HG02798 (cell line): ENCODE measurements at regions not wholly inside any gene's neighbourhood (a gene's known extent, or its start where the extent isn't known, plus 50 kb on each side); places are given as distances from the start of the nearest gene placed in this dataset.

Source experiments
- ATAC-seq: cut with Tn5 transposase; IDR thresholded peaks from one replicate; pipeline ENCODE4 v1.9.1; 2021; ENCODE audit warnings: mild to moderate bottlenecking; ENCODE audit not compliant: unreplicated experiment, poor library complexity

DNA sequence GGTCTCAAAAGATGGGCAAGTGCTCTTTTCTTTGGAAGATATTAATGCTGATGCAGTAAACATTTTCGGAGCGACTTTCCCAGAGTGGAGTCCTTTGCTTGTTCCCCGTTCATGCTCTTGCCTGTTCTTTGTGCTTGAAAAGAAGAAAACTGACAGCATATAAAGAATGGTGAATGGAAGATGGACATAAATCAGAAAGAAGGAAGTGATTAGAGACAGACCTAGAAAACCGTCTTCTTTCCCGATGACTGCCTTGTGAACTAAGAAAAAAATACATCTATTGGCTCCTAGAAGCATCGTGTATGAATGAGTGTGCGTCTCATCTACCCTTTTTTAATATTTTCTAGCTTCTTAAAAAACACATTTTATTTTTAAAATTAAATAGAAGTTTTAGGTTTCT is 740.1 kb upstream of the FANCL start:
- no peak for ATAC-seq

- no peak for ATAC-seq
Observed at GRCh38 chr2:58976375-58977071, 735.4 kb upstream of the FANCL start.

DNA sequence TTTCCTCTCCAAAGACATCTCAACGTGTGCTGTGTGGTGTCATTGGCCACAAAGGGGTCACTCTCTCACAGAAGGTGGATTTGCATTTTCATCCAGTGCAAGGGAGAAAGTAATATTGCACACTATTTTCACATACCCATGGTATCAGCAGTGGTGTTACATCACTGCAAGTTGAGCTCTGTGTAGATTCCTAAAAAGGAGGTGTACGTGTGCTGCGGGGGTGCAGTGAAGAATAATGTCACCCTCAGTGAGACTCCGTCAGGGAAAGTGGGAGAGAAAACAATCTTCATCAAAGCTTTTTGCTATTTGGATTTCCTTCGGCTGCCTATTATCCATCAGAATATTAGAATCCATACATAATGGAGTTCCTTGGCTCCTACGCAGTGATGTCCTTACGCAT is 733.8 kb upstream of the FANCL start:
- ATAC-seq = no peak

- no peak for ATAC-seq
Observed at GRCh38 chr2:58974426-58974825, 733.3 kb upstream of the FANCL start.

DNA sequence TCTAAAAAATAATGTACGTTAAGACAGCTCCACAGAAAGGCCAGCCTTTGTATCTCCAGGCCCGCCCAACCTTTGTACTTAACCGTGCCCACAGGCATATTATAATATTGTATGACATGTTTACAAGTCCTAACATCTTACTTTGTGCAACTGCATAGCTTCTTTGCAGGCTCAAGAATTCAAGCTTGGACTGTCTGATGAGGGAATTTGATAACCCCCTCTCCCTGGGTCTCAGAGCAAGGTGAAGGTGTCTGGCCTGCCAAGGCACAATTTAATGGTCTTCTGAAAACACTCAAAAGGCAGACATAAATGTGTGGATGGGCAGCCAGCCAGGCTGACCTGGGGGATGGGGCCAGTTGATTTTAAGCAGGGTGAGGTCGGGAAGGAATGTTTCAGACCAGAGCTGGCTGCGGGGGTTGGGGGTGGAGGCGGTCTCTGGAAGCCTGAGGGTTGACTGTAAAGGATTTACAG is 732.7 kb upstream of the FANCL start:
- ATAC-seq = no peak

DNA sequence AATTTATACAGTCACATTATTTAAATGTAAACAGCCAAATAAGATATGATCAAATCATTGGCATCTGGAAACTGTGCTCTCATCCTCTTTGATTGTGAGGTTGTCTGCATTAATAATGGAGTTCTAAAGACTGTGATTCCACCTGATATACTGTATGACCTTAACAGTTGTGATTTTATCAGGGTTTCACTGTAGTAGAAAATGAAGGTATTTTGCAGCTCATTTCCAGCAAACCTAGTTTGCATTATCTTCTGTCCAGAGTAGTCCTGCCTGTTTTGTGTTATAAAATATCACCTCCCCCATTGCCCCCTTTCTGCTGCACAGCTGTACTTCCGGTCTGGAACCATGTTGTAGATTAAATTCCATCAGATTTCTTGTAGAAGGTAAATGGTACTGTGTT is 731.6 kb upstream of the FANCL start:
- ATAC-seq = no peak

- no peak for ATAC-seq
Observed at GRCh38 chr2:58971511-58972360, 730.6 kb upstream of the FANCL start.

GRCh38 chr2:58970365-58970764 is 729.2 kb upstream of the FANCL start:
- no peak for ATAC-seq

GRCh38 chr2:58968885-58969284 is 727.8 kb upstream of the FANCL start:
- ATAC-seq = no peak

- no peak for ATAC-seq
Observed at GRCh38 chr2:58967736-58968135, 726.6 kb upstream of the FANCL start.

GRCh38 chr2:58965602-58966001 is 724.5 kb upstream of the FANCL start:
- no peak for ATAC-seq

GRCh38 chr2:58959996-58960395 is 718.9 kb upstream of the FANCL start:
- no peak for ATAC-seq

GRCh38 chr2:58957188-58957840 is 716.2 kb upstream of the FANCL start:
- no peak for ATAC-seq

- ATAC-seq = no peak
Observed at GRCh38 chr2:58954880-58955385, 713.8 kb upstream of the FANCL start.

- no peak for ATAC-seq
Observed at GRCh38 chr2:58951722-58952121, 710.6 kb upstream of the FANCL start.

- no peak for ATAC-seq
Observed at GRCh38 chr2:58950795-58951462, 709.8 kb upstream of the FANCL start.

- no peak for ATAC-seq
Observed at GRCh38 chr2:58939388-58939787, 698.3 kb upstream of the FANCL start.

GRCh38 chr2:58938988-58939387 is 697.9 kb upstream of the FANCL start:
- no peak for ATAC-seq

GRCh38 chr2:58932801-58933200 is 691.7 kb upstream of the FANCL start:
- ATAC-seq = no peak

DNA sequence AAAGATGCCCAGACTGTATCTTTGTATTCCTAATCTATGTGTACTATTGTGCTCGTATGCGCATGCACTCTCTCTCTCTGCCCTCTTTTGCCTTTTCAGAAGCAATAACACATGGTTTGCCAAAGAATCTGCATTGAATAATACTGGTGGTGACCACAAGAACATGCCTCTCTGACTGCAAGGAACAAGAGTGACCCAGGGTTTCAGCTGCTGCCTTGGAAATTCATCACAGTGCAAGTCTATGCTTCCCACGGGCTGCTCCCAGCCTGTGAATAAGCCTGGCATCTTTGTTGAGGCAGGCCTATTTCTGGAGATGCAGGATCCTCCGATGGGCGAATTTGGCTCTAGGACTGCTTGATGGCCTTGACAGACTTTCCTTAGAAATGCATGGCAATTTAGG is 689.4 kb upstream of the FANCL start:
- no peak for ATAC-seq
